ENCODE measurements at regions not wholly inside any gene's neighbourhood (a gene's known extent, or its start where the extent isn't known, plus 50 kb on each side); places are given as distances from the start of the nearest gene placed in this dataset.
A peak's percentile ranks its signal among the peaks of the same experiment; 100 is the strongest.
"Not testable (repeated sequence)": the region's sequence is repeated elsewhere in the genome, so short reads cannot be mapped to it uniquely, and the experiment has no call there.

DNA sequence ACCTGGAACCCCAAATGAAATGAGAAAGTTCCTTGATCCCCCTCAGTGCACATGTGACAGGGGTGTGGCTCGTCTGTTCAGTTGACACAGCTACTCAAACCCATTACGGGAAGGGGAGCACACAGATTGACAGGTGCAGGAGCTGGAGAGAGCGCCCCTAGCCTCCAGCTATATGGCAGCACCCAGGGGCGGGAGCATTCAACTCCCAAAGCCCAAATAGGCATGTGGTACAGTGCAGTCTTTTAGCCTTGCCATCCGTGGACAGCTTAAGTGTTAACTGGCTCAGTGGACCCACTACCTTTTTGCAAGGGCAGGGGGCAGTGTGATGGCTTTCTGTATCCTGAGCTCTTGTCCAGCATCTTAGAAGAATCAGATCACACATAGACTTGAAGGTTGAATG is 1374.2 kb upstream of the ALCAM start:
- DNase-seq (ENCODE audit: low spot score) = no peak

DNA sequence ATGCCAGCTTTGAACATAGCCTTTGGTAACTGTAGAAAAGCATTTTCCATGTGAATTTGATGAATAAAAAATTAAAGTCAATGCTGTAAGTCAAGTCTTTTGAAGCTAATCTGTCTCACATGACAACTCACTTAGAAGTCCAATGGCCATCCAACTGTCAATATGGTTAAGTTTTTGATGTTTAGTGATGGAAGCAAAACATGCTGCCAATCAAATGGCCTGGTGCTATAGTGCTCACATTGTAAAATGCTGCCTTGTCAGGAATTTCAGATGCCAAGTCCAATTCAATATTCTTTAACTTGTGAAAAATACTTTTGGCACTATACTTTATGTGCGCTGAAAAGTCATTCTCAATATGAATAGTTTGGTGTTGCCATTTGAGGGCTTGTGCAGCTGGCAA is 1361.8 kb upstream of the ALCAM start:
- DNase-seq (ENCODE audit: low spot score) = no peak

DNA sequence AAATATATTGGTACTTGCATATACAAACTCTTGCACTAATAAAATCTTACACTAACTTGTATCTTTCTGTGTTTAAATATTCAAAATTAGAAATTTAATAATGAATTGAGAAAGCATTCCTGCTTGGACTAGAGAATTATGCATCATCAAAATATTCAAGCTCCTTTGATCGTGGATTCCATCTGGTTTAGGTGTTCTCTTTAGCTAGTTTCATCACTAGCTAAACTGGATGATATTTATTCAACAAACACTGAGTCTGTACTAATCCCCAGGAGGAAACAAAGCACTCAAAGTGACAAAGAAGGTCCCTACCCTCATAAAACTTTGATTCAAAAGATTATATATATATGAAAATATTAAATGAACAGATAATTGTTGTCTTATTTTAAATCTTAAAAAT is 1360.9 kb upstream of the ALCAM start:
- no peak for DNase-seq (ENCODE audit: low spot score)

DNA sequence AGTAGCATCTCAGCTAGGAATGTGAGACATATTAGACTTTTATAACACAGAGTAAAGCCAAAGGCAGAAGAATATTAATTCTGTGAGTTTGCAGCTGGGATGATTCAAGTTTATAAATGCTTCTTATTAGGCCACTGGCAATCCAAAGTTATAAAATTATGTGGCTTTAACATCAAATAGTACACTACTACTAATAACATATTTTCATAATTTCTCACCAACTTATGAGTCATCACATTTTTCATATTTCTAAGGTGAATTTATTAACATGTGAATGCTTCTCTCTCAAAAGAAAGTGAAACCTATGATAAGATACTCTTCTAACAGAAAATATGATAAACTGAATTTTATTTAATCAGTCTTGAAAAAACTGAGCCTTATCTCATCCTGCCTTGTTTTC is 1348.2 kb upstream of the ALCAM start:
- no peak for DNase-seq (ENCODE audit: low spot score)

DNA sequence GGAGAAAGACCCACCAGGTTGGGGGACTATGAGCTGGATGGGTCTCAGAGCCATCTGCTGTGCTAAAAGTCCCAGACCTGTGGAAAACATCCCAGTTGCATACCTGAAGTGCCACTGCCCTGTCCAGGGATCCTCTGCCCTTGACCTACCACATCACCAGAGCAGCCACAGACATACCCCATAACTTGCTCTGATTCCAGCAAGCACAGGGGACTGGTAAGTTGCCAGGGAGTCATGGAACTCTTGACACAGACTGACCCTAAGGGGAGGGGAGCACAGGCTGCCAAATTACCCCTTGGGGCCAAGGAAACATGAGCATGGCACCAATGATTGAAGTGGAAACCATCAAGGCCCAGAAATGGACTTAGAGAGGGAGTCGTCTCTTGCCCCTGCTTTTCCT is 1335.1 kb upstream of the ALCAM start:
- DNase-seq (ENCODE audit: low spot score) = no peak

DNA sequence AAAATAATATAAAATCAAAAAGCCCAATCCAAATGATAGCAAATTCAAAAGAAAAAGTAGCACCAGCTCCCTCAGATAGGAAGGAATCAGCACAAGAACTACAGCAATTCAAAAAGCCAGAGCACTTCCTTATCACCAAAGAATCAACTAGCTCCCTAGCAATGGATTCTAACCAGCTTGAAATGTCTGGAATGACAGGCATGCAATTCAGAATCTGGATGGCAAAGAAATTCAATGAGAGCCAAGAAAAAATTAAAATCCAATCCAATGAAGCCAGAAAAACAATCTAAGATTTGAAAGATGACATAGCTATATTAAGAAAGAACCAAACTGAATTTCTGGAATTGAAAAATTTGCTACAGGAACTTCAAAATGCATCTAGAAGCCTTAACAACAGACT is 1334.4 kb upstream of the ALCAM start:
- DNase-seq (ENCODE audit: low spot score) = no peak

DNA sequence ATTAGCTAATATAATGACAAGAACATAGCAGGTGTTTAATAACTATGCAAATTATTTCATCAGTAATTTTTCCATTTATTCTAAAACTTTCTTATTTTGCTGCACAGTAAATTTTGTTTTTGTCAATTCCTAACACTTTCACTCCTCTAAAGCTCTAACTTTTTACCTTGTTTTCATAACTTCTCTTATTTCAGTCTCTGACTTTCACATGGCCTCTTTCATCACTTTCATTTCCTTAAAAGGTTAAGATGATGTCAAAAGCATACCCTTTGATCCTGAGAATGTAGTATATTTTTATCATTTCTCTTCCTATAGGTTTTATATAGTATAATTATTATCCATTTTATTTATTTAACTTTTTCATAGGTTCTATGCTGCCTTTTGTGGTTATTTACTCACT is 1325.8 kb upstream of the ALCAM start:
- peak; percentile 24 for DNase-seq (ENCODE audit: low spot score)

DNA sequence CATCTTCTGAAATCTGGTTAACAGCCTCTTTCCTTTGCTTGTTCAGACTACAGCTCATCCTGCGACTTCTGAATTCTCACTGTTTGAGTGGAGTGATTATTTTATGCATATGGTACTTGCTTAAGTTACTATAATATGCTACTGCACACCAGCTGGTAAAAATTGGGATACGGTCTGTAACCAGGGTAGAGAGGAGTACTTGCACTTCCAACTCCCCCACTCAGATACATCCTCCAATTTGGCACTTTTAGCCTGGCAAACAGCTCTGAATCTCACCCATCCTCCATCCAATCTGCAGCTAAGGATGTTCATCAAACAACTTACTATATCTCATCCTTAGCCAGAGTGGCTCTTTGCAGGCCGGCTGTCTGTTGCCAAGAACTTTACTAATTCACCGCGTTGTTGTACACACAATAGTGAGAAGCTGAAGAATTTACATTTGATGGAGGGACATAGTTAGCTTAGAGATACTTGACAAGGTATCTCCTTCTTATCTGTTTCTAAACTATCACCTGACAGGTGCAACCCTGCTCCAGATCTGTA is 1323.6 kb upstream of the ALCAM start:
- DNase-seq (ENCODE audit: low spot score) = not testable (repeated sequence)

DNA sequence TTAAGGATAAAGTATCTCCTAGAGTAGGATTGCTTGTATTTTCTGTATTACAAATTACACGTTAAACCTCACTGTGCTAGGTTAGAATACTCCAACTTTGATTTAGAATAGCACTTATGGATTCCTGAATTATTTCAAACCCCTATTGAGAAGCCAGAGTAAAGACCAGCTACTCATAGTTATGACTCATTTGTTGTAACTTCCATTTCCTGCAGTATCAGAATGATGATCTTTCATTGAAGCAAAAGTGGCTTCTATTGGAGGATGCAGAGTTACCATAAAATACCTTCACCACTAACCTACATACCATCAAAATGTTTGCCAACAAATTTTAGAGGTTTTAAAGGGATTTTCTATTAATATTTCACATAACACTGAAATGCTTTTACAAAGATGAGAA is 1322.7 kb upstream of the ALCAM start:
- no peak for DNase-seq (ENCODE audit: low spot score)

DNA sequence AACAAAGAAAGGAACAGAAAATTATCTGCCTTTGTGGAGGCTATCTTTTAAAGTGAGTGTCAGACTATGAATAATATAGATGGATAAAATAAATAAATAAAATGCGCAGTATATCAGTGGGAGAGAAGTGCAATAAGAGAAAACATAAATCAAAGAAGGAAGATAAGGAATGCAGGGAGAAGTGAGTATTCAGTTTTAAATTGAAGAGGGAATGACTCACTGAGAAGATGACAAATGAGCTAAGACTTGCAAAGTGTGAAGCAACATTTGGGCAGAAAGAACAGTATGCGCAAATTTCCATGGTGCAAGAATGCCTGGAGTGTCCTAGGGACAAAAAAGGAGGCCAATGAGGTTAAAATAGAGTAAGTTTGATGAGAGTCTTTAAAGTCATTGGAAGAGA is 1300.1 kb upstream of the ALCAM start:
- DNase-seq (ENCODE audit: low spot score) = no peak

DNA sequence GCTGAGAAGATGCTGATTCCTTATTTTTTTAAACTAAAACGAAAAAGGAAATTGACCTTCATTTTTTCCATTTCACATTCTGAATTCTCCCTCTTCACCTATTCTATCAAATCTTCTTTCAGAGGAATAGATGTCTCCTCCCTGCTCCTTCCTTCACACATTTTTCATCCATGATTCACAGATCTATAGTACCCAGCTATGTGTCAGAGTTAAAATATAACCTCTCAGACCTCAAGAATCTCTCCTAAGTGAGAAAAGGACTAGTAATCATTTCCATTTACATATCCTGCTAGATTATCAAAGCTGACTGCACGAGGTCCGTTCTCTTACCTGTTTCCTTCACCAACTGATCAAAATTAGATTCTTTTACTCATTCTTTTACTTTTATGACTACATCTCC is 1297.6 kb upstream of the ALCAM start:
- no peak for DNase-seq (ENCODE audit: low spot score)

DNA sequence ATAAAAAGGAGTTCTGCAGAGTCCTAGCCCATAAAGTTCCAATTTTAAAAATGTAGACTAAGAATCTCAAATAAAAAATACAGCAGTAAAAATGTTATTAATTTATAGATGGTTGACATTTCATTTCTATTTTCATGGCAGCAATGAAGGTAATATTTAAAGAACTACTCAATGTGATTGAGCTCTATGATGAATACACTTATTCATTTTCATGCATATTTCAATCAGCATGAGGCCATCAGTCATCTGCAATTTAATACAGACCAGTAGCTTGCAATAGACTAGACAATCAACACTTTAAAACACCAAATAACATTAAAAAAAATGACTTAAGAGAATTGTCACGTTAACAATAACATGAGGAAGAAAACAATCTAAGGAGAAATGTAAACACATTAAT is 1295.8 kb upstream of the ALCAM start:
- no peak for DNase-seq (ENCODE audit: low spot score)

DNA sequence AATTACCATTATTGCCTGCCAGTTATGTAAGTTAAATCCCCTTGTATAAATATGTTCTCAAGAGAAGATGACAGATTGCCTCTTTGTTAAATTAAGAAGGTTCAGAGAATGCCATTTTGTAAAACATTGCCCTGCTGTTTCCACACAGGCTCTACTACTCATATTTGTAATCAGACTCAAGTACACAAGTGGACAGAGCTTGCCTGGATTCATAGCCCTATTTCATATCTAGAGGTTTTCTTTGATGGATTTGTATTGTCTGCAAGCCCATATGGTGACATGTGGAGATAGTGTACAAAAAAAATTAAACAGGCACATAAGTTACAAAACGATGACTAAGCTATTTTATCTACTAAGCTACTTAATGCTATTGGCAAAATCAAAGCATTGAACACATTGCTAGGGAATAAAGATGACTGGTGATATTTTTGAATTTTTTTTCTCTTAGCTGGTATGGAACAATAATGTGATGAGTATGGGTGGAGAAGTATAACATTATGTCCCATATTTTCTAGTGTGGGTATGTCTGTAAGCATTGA is 1286.6 kb upstream of the ALCAM start:
- no peak for DNase-seq (ENCODE audit: low spot score)

DNA sequence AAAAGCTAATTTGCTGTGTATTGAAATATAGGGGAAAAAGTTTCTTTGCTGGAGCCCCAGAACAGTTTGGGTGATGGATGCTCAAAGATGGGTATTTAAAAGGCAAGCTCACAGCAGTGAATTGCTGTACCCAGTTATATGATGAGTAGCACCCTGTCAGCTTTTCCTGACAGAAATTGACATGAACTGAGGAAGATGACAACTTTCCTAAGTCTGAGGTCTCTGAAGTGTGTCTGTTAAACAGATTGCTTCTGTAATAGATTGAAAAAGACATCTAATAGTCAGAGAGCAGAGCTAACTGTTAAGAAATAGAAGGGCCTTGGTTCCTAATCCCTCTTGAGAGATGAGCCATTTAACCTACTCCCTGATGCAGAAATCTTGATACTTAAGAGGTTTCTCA is 1278.0 kb upstream of the ALCAM start:
- no peak for DNase-seq (ENCODE audit: low spot score)

DNA sequence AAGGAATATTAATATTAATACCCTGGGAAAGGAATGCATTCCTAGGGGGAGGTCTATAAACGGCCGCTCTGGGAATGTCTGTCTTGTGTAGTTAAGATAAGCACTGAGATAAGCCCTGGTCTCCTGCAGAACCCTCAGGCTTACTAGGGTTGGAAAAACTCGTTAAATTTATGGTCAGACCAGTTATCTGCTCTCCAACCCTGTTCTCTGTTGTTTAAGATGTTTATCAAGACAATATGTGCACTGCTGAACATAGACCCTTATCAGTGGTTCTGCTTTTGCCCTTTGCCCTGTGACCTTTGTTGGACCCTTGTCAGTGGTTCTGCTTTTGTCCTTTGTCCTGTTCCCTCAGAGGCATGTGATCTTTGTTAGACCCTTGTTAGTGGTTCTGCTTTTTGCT is 1276.7 kb upstream of the ALCAM start:
- DNase-seq (ENCODE audit: low spot score) = not testable (repeated sequence)

DNA sequence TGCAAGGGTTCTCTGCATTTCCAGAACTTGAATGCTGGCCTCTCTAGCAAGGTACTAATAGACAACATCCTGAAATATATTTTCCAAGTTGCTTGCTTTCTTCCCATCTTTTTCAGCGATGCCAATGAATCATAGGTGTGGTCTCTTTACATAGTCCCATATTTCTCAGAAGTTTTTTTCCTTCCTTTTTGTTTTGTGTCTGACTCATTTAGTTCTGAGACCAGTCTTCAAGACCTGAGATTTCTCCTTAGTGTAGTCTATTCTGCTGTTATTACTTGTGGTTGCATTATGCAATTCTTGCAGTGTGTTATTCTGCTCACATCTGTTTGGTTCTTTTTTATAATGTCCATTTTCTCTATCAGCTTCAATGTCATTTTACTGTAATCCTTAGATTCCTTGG is 1265.0 kb upstream of the ALCAM start:
- DNase-seq (ENCODE audit: low spot score) = no peak

DNA sequence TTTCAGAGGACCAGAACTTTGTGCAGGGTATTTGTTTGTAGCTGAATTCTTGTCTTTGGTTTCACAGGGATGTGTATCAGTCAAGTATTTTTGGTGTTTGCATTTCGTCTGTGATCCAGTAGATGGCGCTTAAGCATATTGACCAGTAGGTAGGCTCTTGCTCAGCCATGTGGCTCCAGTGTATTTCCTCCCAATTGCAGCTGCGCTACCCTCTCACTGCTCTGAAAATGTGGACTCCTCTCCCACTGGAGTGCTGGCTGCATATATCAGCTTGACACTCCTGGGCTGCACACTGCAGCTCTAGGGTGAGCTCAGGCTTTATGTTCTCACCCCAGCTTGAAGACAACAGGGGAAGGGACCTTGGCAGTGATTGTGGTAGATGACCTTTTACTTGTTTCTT is 1264.3 kb upstream of the ALCAM start:
- peak; percentile 68 for DNase-seq (ENCODE audit: low spot score)

DNA sequence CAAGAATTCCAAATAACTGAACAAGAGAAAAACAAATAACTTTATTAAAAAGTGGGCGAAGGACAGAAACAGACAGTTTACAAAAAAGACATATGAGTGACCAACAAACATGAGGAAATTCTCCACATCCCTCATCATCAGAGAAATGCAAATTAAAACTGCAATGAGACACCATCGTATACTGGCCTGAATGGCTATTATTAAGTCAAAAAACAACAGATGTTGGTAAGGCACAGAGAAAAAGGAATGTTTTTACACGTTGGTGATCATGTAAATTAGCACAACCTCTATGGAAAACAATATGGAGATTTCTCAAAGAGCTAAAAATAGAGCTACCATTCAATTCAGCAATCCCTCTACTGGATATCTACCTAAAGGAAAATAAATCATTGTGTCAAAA is 1260.4 kb upstream of the ALCAM start:
- DNase-seq (ENCODE audit: low spot score) = no peak

DNA sequence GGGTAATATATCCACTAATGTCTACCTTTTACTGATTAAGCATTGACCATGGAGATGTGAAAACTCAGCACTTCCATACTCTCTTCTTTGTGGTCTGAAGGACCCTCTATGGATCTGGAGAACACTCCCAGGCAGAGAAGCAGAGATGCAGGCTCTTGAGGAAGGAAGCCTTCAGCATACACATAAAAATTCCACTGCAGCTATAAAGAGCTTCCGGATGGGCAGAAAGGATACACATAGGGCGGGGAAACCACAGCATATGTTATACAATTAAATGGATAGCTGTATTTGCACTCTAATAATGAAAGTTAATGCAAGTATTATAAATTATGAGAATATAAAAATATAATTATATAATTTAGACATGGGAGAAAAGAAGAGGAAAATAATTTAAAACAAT is 1258.2 kb upstream of the ALCAM start:
- no peak for DNase-seq (ENCODE audit: low spot score)

DNA sequence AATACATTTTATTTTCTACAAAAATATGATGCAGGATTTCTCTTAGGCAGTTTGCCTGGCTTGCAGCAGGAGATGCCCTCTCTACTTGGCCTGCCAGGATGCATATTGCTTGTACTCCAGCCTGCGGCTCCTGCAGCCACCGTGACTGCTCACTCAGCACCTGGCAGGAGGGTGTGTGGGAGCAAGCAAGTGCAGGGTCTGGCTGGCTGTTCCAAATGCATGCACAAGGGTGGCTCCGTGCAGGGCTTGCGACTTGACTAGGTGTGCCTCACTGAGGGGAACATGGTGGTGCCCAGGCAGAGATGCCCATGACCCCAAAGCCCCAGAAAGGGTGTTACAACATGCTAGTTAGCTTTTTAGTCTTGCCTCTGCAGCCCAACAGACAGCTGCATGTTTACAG is 1240.2 kb upstream of the ALCAM start:
- DNase-seq (ENCODE audit: low spot score) = no peak

DNA sequence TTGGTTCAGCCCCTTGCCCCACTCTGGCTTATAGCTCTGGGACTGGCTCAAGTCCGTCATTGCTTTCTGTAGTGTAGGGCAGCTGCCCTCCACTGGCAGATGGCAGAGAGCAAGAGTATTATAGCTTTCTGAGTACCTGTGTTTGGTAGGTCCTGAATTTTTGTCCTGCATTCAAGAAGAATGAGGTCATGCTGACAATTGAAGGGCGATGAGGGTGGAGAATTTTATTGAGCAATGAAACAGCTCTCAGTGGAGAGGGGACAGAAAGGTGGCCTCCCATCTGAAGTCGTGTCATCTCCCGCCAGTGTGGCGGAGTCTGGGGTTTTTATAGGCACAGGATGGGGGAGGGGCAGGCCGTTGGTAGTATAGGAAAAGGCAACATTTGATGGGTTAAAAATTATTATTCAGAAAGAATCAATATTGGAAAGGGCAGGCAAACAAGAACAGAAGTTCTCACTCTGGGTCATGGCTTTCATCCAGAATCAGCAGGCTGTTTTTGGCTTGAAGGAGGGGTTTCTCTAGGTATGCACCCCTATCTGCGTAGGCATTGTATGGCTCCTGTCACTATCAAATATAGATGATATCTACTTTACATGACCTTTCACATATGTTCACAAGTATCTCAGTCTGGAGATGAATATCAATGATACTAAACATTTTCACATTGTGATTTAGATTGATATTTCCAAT is 1239.7 kb upstream of the ALCAM start:
- no peak for DNase-seq (ENCODE audit: low spot score)

DNA sequence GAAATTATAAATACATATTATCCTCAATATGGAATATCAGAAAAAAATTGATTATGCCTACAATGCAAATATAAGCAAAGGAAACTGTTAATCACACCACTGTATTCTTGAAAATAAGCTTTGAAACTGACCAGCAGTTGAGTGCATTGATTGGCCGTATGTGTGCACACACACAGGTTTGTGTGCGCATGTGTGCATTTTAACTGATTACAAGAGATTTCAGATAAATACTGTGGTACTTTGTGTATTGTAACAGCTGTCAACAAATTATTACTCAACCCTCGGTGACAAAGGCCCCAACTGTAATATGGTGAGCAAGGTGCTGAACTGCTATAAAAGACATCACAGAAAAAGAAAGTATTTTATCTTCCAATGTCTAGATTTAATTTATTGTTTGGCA is 1238.9 kb upstream of the ALCAM start:
- no peak for DNase-seq (ENCODE audit: low spot score)

DNA sequence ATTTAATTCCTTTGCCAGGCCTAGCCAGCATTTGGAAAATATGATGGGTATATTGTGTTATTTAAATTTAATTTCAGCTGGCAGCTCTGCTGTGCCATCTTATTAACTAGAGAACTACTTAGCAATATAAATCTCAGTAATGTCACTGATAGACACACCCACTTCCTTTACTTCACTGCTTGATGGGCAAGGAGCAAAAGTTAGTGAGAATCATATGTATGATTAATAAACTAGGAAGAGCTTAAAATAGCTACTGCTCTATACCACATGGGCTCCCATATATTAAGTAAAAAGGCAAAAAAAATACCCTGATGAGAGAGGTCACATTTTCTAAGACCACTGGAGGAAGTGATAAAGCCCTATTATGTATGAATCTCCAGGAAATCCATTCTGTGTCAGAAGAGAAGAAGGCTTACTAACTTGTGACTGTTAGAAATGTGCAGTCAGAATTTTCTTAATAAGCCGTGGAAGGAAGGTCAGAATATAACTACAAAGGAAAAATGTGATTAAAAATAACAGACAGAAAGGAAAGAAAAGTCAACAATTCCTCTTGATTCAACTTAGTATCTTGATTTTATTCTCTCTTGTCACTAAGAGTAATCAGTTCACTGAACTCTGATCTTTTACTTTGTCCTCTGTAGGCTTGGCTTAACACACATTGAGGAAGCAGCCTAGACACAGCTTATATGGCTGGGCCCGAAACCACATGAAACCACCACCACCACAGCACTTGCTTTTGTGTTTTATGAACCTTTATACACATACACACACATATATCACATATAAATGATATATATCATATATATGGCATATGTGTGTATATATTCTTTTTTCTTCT is 1233.9 kb upstream of the ALCAM start:
- no peak for DNase-seq (ENCODE audit: low spot score)

Data from pons (tissue), 1 donor.